Neural cell (in vitro differentiated cells): ENCODE measurements at regions not wholly inside any gene's neighbourhood (a gene's known extent, or its start where the extent isn't known, plus 50 kb on each side); places are given as distances from the start of the nearest gene placed in this dataset.

Experiments used
- H2AFZ ChIP-seq: fragments of 200-600, 300-800 bp; sonication (generic), shearing (Covaris generic); 2 replicates; pipeline ENCODE4 v1.6.0; 2014; ENCODE audit warnings: low read depth, mild to moderate bottlenecking, antibody characterized with exemption, low read length, moderate library complexity
- H3F3A ChIP-seq: fragments of 200-600 bp; shearing (Covaris generic); 2 replicates; pipeline ENCODE4 v1.6.1; 2016; ENCODE audit warnings: mild to moderate bottlenecking, moderate library complexity, mixed read lengths, antibody characterized with exemption, low read length; ENCODE audit not compliant: insufficient read depth, poor library complexity, severe bottlenecking
- H3K27ac ChIP-seq: fragments of 200-600, 300-800 bp; sonication (generic), shearing (Covaris generic); 2 replicates; pipeline ENCODE4 v1.5.1; 2014; ENCODE audit warnings: mild to moderate bottlenecking, low read length, moderate library complexity
- H3K27me3 ChIP-seq: fragments of 300-800, 200-600 bp; sonication (generic), shearing (Covaris generic); 2 replicates; pipeline ENCODE4 v1.6.0; 2014; ENCODE audit warnings: mild to moderate bottlenecking, low read depth, low read length, moderate library complexity; ENCODE audit not compliant: insufficient read depth
- H3K36me3 ChIP-seq: fragments of 300-800, 200-600 bp; sonication (generic), shearing (Covaris generic); 2 replicates; pipeline ENCODE4 v1.5.1; 2014; ENCODE audit warnings: mild to moderate bottlenecking, antibody characterized with exemption, low read length, moderate library complexity; ENCODE audit not compliant: insufficient read depth
- H3K4me2 ChIP-seq: fragments of 300-800, 200-600 bp; sonication (generic), shearing (Covaris generic); 2 replicates; pipeline ENCODE4 v1.6.0; 2014; ENCODE audit warnings: mild to moderate bottlenecking, low read length
- H3K4me3 ChIP-seq: fragments of 300-800, 200-600 bp; sonication (generic), shearing (Covaris generic); 2 replicates; pipeline ENCODE4 v1.5.1; 2014; ENCODE audit warnings: mild to moderate bottlenecking, low read length, moderate library complexity
- H3K79me2 ChIP-seq: fragments of 200-600 bp; shearing (Covaris generic); replicated peaks from 2 replicates; pipeline ENCODE4 v1.6.0; 2014; ENCODE audit warnings: mild to moderate bottlenecking, low read length, moderate library complexity; ENCODE audit not compliant: insufficient read depth
- H3K9ac ChIP-seq: fragments of 300-800, 200-600 bp; sonication (generic), shearing (Covaris generic); 2 replicates; pipeline ENCODE4 v1.6.1; 2016; ENCODE audit warnings: mild to moderate bottlenecking, low read length, mixed read lengths
- H3K9me2 ChIP-seq: fragments of 200-600 bp; shearing (Covaris generic); 2 replicates; pipeline ENCODE4 v1.6.1; 2016; ENCODE audit warnings: mild to moderate bottlenecking, low read length, mixed read lengths; ENCODE audit not compliant: insufficient read depth
- H3K9me3 ChIP-seq: fragments of 200-600, 300-800 bp; sonication (generic), shearing (Covaris generic); 2 replicates; pipeline ENCODE4 v1.6.1; 2016; ENCODE audit warnings: mild to moderate bottlenecking, mixed run types, low read length, moderate library complexity, mixed read lengths
- H4K20me1 ChIP-seq: fragments of 200-600 bp; shearing (Covaris generic); 2 replicates; pipeline ENCODE4 v1.6.1; 2016; ENCODE audit warnings: mild to moderate bottlenecking, mixed run types; ENCODE audit not compliant: insufficient read depth
- EP300 ChIP-seq: fragments of 450-650 bp; conservative IDR thresholded peaks from 2 replicates; pipeline ENCODE4 v1.6.1; 2014; ENCODE audit warnings: antibody characterized with exemption, mild to moderate bottlenecking, moderate library complexity; ENCODE audit not compliant: poor library complexity, severe bottlenecking
- EZH2 ChIP-seq: fragments of 200-600, 300-800 bp; shearing (Covaris generic), sonication (generic); IDR thresholded peaks from 2 replicates; pipeline ENCODE4 v1.6.1; 2014; ENCODE audit warnings: antibody characterized with exemption, low read length, borderline replicate concordance, mild to moderate bottlenecking; ENCODE audit not compliant: insufficient read depth, poor library complexity, severe bottlenecking
- MXI1 ChIP-seq: fragments of 450-650 bp; conservative IDR thresholded peaks from 2 replicates; pipeline ENCODE4 v1.6.1; 2014; ENCODE audit warnings: antibody characterized with exemption, mild to moderate bottlenecking; ENCODE audit not compliant: poor library complexity, severe bottlenecking
- POLR2AphosphoS5 ChIP-seq: IDR thresholded peaks from 2 replicates; pipeline ENCODE4 v1.6.1; 2012
- RAD21 ChIP-seq: fragments of 450-650 bp; conservative IDR thresholded peaks from 2 replicates; pipeline ENCODE4 v1.6.1; 2014; ENCODE audit warnings: antibody characterized with exemption, mild to moderate bottlenecking, moderate library complexity
- REST ChIP-seq: IDR thresholded peaks from 2 replicates; pipeline ENCODE4 v1.6.1; 2012; ENCODE audit warnings: borderline replicate concordance
- SMC3 ChIP-seq: fragments of 450-650 bp; conservative IDR thresholded peaks from 2 replicates; pipeline ENCODE4 v1.6.1; 2014; ENCODE audit warnings: antibody characterized with exemption, mild to moderate bottlenecking, moderate library complexity; ENCODE audit not compliant: poor library complexity
- TAF1 ChIP-seq: IDR thresholded peaks from 2 replicates; pipeline ENCODE4 v1.6.1; 2012; ENCODE audit warnings: low read depth
- TF ChIP-seq, protein P1 (sequence below): fragments of 450-650 bp; IDR thresholded peaks from 2 replicates; pipeline ENCODE4 v1.5.1; 2014; ENCODE audit warnings: antibody characterized with exemption, mild to moderate bottlenecking, moderate library complexity; ENCODE audit not compliant: poor library complexity, severe bottlenecking

DNA sequence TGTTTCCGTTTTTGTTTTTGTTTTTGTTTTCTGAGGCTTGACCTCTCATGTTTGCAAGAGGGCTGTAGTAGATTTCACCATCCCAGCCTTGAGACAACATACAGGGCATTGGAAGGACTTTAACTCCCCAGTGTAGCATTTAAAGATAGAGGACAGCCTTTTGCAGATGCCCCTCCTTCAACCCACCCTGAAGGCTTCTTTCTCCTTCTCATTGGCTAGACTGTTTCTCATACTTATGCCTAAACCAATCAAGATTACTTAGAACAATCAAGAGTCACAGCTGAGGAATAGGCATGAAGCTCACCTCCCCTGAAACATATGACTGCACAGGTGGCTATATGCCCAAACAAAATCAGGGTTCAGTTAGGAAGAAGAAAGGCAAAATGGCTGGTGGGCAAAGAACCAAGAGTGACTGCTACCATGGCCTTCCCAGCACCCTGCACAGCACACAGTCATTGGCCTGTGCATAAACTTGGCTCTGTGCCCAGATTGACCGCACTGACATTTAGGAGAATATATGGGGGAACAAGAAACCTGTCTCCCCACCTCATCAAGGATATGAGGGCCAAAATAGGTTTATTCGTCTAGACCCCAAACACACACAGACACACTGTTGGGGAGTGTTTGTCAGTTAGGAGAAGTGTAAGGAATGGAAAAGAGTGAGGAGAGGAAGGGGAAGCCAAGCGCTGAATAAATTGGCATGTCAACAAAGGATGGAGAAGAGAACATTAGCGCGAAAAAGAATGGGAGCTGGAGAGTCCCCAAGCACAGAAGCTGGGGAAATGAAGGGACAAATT, 137.3 kb upstream of the RANBP3L start:
- Histone ChIP-seq H3K9me3 (no peaks in the 10 kb centered on the region), H3K4me3 (no peak overlapping the region), H3K9ac (no peak overlapping the region), H2AFZ (no peak overlapping the region), H3K79me2 (no peaks in the 10 kb centered on the region), H3F3A (no peaks in the 10 kb centered on the region), H4K20me1 (no peaks in the 10 kb centered on the region), H3K9me2 (no peaks in the 10 kb centered on the region), H3K27me3 (no peaks in the 10 kb centered on the region), H3K4me2 (no peak overlapping the region), H3K27ac (no peak overlapping the region), H3K36me3 (no peaks in the 10 kb centered on the region)
- TF ChIP-seq POLR2AphosphoS5 (no peak), TAF1 (no peak), EP300 (no peak), EZH2 (no peak), MXI1 (no peak), SMC3 (no peak), REST (no peak), RAD21 (no peak)
- TF ChIP-seq, protein P1, sequence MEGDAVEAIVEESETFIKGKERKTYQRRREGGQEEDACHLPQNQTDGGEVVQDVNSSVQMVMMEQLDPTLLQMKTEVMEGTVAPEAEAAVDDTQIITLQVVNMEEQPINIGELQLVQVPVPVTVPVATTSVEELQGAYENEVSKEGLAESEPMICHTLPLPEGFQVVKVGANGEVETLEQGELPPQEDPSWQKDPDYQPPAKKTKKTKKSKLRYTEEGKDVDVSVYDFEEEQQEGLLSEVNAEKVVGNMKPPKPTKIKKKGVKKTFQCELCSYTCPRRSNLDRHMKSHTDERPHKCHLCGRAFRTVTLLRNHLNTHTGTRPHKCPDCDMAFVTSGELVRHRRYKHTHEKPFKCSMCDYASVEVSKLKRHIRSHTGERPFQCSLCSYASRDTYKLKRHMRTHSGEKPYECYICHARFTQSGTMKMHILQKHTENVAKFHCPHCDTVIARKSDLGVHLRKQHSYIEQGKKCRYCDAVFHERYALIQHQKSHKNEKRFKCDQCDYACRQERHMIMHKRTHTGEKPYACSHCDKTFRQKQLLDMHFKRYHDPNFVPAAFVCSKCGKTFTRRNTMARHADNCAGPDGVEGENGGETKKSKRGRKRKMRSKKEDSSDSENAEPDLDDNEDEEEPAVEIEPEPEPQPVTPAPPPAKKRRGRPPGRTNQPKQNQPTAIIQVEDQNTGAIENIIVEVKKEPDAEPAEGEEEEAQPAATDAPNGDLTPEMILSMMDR: no peak

DNA sequence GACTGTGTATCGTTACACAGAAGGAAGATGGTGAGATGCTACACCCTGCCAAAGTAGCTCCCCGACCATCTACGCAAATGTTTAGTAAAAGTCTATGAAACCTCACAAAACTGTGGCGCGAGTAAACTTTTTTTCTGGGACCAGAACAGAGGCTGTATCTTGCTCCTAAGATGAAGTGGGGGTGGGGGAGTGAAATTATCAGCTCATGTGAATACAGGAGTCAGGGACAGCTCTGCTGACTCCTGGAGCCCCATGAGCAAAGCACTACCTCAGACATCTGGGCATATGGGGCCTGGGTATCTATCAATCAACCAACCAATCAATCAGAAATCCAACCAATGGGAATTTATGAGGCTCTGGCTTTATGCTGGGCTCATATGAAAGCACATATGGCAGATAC, 138.6 kb upstream of the RANBP3L start:
- H2AFZ ChIP-seq: no peak overlapping the region
- no peaks in the 10 kb centered on the region for H3K79me2 ChIP-seq
- H3K27ac ChIP-seq: no peak overlapping the region
- H3K9me3 ChIP-seq: no peaks in the 10 kb centered on the region
- H3K9ac ChIP-seq: no peak overlapping the region
- H3K27me3 ChIP-seq: no peaks in the 10 kb centered on the region
- no peaks in the 10 kb centered on the region for H3K9me2 ChIP-seq
- TF ChIP-seq POLR2AphosphoS5 (no peak), SMC3 (no peak), EZH2 (no peak), EP300 (no peak), REST (no peak), TAF1 (no peak), RAD21 (no peak), MXI1 (no peak)
- TF ChIP-seq, protein P1: no peak
- H3K36me3 ChIP-seq: no peaks in the 10 kb centered on the region
- H4K20me1 ChIP-seq: no peaks in the 10 kb centered on the region
- H3K4me2 ChIP-seq: no peak overlapping the region
- no peaks in the 10 kb centered on the region for H3F3A ChIP-seq
- H3K4me3 ChIP-seq: no peak overlapping the region
